ENCODE measurements at regions not wholly inside any gene's neighbourhood (a gene's known extent, or its start where the extent isn't known, plus 50 kb on each side); places are given as distances from the start of the nearest gene placed in this dataset.
"Not testable (repeated sequence)": the region's sequence is repeated elsewhere in the genome, so short reads cannot be mapped to it uniquely, and the experiment has no call there.

GRCh38 chr13:86907156-86907555, 764.0 kb upstream of the SLITRK5 start:
- in situ Hi-C loops (cut with MboI; ENCODE audit: low sequenced_read_pairs in 4 of 4) (no loop called here), intact Hi-C loops (cut with DNase I; ENCODE audit: low total_unique reads) (no loop called here)
- Histone ChIP-seq H3K27me3 (no peaks in the 10 kb centered on the region), H3K27ac (no peak overlapping the region), H3K9me3 (no peaks in the 10 kb centered on the region), H3K4me1 (no peaks in the 10 kb centered on the region), H3K36me3 (no peaks in the 10 kb centered on the region), H3K4me3 (no peak overlapping the region)
- TF ChIP-seq CTCF (IDR thresholded peaks at IDR 0.05 in 4 of 5, conservative IDR thresholded peaks at IDR 0.05 in 1 of 5) (no peak), POLR2A (IDR thresholded peaks at IDR 0.05) (no peak)
- DNase-seq (no peak), ATAC-seq (no peak)

- no peak for DNase-seq
Measured at GRCh38 chr13:86909318-86909717, 761.9 kb upstream of the SLITRK5 start.

GRCh38 chr13:86914757-86915156, 756.4 kb upstream of the SLITRK5 start:
- no peaks in the 10 kb centered on the region for H3K36me3 ChIP-seq
- intact Hi-C loops (cut with DNase I; ENCODE audit: low total_unique reads), result no loop called here
- ATAC-seq, result no peak
- no peak for DNase-seq
- TF ChIP-seq CTCF (IDR thresholded peaks at IDR 0.05 in 4 of 5, conservative IDR thresholded peaks at IDR 0.05 in 1 of 5) (no peak), POLR2A (IDR thresholded peaks at IDR 0.05) (no peak)
- H3K4me1 ChIP-seq, result no peaks in the 10 kb centered on the region
- no peaks in the 10 kb centered on the region for H3K27me3 ChIP-seq
- no peak overlapping the region for H3K27ac ChIP-seq
- no peaks in the 10 kb centered on the region for H3K9me3 ChIP-seq
- in situ Hi-C loops (cut with MboI; ENCODE audit: low sequenced_read_pairs in 4 of 4), result no loop called here
- H3K4me3 ChIP-seq, result no peak overlapping the region

More at GRCh38 chr13:86909318-86909717, 761.9 kb upstream of the SLITRK5 start:
- Histone ChIP-seq H3K9me3 (no peaks in the 10 kb centered on the region), H3K27ac (no peak overlapping the region), H3K27me3 (no peaks in the 10 kb centered on the region), H3K4me3 (no peak overlapping the region), H3K4me1 (no peaks in the 10 kb centered on the region), H3K36me3 (no peaks in the 10 kb centered on the region)
- TF ChIP-seq POLR2A (IDR thresholded peaks at IDR 0.05) (no peak), CTCF (IDR thresholded peaks at IDR 0.05 in 4 of 5, conservative IDR thresholded peaks at IDR 0.05 in 1 of 5) (no peak)
- in situ Hi-C loops (cut with MboI; ENCODE audit: low sequenced_read_pairs in 4 of 4), result no loop called here
- intact Hi-C loops (cut with DNase I; ENCODE audit: low total_unique reads), result no loop called here
- ATAC-seq, result no peak

GRCh38 chr13:86917438-86917837, 753.7 kb upstream of the SLITRK5 start:
- H3K4me1 ChIP-seq; H3K4me3 ChIP-seq; in situ Hi-C loops (cut with MboI; ENCODE audit: low sequenced_read_pairs in 4 of 4); H3K27ac ChIP-seq; H3K9me3 ChIP-seq; H3K36me3 ChIP-seq; DNase-seq; H3K27me3 ChIP-seq; intact Hi-C loops (cut with DNase I; ENCODE audit: low total_unique reads); ATAC-seq: not testable (repeated sequence)

- DNase-seq (no peak), ATAC-seq (no peak)
- Histone ChIP-seq H3K27ac (no peak overlapping the region), H3K27me3 (no peaks in the 10 kb centered on the region), H3K9me3 (no peaks in the 10 kb centered on the region), H3K36me3 (no peaks in the 10 kb centered on the region), H3K4me3 (no peak overlapping the region), H3K4me1 (no peaks in the 10 kb centered on the region)
- TF ChIP-seq POLR2A (IDR thresholded peaks at IDR 0.05) (no peak), CTCF (IDR thresholded peaks at IDR 0.05 in 4 of 5, conservative IDR thresholded peaks at IDR 0.05 in 1 of 5) (no peak)
- intact Hi-C loops (cut with DNase I; ENCODE audit: low total_unique reads) (no loop called here), in situ Hi-C loops (cut with MboI; ENCODE audit: low sequenced_read_pairs in 4 of 4) (no loop called here)
Measured at GRCh38 chr13:86918682-86919081, 752.5 kb upstream of the SLITRK5 start.

Data from gastrocnemius medialis (tissue), 4 donors.